NCI-H510A treated with DMSO at 0.1 percent for 48 hours (cell line): ENCODE measurements at regions not wholly inside any gene's neighbourhood (a gene's known extent, or its start where the extent isn't known, plus 50 kb on each side); places are given as distances from the start of the nearest gene placed in this dataset.

Experiments
- DNase-seq: peaks from one replicate; lab custom pipeline; 2025; lab: John Stamatoyannopoulos, UW

DNA sequence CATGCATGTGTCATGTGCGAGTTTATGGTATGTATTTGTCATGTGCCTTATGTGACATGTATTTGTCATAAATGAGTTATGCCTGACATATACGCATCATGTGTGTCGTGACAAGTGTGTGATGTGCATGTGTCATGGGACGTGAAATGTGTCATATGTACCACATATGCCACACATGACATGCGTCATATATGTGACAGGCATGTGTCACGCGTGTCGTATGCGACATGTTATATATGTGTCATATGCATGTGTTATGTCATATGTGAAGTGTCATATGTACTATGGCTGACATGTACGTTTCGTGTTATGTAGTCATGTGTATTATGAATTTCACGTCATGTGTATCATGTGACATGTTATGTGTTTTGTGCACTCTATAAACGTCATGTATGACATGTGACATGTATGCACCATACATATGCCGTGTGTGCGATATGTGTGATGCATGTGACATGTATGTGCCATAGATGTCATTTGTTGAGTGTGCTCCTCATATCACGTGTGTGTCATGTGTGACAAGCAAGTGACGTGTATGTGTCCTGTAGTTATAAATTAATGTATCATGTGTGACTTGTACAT is 2152.3 kb upstream of the PIK3C3 start:
- no peak for DNase-seq

DNA sequence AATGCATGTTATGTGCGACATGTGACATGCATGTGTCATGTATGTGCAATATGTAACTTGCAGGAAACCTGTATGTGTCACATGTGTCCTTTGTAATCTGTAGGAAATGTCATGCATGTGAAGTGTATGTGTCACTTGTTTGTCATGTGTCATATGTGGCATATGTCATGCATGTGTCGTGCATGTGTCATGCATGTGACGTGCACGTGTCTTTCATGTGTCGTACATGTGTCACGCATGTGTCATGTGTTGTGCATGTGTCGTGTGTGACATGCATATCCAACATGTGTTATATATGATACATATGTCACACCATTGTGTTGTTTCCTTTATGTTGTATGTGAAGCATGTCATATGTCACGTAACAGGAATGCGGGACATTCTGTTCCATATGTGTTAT is 2153.2 kb upstream of the PIK3C3 start:
- no peak for DNase-seq

DNA sequence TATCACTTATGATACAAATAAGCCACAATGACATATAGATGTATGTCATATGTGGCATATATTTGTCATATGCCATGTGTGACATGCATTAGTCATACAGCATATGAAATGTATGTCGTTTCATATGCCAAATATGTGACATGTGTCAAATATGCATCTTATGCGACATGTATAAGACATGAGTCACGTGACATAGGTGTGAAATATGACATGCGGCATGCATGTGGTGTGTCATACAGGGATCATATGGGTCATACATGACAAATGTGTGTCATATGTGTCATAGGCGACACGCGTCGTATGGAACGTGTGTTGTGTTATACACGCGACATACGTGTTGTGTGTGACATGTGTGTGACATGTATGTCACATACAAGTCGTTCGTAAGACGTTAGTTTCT is 2154.0 kb upstream of the PIK3C3 start:
- DNase-seq, result no peak

DNA sequence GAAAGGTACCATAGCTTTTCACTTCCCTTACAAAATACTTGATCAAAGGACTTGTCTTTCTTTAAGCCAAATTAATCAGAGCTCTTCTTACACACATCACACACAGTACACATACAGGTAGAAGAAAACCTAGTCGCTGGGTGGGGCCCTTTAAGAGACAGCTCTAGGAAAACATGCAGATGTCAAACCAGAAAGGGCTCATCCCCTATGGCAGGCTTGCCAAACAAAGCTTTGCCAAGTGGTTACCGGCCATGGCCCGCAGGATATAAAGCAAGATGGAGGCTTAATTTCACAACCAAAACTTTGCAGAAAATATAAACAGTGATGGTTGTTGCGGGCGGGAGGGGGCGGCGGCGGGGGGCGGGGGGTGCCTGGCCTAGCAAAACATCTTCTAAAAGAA is 2156.0 kb upstream of the PIK3C3 start:
- DNase-seq, result no peak

DNA sequence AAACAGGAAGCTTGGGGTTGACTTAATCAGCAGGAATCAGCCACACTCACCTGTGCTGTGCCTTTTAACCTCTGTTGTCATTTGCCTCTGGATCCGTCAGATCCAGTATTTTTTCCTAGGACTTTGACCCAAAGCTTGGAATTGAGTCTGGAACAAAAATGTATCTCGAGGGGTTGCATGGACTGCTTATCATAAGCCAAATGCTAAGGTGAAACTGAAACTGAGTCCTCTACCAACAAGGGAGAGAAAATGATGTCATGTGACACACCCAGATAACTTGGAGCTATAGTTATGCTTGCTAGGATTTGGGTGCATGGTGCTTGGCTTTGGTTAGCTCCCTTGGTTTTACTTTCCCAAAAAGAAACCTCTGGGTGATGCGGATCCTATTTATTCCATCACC is 2158.6 kb upstream of the PIK3C3 start:
- no peak for DNase-seq

DNA sequence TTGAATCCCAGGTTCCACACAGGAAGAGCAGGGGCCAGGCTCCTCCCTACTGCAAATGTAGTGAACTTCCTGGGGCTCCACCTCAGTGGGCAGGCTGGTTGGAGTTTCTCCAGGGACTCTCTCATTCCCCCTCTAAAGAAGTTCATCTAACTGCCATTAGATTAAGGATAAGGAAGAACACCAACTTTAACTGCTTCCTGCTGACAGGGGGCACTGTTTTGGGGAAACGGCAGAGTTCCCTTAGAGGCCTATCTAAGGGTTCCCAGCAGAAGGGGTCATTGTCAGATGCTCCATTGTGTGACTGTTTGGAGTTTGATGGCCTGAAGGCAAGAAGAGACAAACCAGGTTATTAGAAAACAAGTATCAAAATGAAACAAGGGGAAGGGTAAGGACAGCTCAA is 2159.7 kb upstream of the PIK3C3 start:
- DNase-seq, result no peak

DNA sequence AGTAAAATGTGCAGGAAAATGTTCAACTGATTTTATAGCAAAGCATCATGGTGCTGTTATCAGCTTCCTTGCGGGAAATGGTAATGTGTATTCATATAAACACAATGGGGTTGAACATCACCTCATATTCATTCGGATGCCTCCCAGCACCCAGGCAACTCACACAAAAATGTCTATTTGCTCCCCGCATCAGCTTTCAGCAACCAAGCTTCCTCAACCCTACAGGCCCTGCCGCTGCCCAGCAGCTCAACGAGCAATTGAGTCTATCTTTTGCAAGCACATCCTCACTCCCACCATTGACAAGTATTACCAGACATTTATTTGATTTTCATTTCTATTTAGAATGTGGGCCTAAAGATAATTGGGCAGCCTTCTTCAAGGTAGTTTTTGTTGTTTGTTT is 2161.4 kb upstream of the PIK3C3 start:
- DNase-seq, result no peak

DNA sequence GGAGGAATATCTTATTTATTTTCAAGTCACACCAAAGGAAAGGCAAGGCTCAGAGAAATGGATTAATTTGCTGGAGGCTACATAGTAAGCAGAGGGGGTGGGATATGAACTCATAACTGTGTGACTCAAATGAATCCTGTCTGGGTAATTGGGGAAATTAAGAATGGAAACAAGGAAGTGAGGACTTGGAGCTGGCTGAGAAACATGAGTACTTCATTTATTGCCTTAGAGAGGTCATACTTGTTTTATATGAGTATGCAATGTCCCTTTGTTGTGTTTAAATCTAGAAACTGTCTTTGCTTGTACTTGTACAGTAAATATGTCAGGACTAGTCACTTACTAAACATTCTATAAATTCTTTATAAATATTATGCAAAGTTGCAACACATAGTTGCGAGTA is 2166.7 kb upstream of the PIK3C3 start:
- DNase-seq, result no peak

DNA sequence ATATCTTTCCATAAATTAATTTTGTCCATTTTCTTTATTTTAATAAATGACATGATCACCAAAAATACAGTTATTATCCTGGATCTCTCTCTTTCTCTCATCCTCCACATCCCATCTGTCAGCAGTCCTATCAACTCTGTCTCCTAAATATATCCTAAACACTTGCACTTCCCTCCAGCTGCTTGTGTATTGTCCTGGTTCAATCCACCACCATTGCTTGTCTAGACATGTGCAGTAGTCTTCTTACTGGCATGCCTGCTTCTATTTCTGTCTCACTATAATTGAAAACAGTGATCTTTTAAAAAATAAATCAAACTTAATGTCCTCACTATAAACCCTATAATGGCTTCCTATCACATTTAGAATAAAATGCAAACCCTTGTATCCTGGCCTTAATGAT is 2168.6 kb upstream of the PIK3C3 start:
- DNase-seq, result no peak

DNA sequence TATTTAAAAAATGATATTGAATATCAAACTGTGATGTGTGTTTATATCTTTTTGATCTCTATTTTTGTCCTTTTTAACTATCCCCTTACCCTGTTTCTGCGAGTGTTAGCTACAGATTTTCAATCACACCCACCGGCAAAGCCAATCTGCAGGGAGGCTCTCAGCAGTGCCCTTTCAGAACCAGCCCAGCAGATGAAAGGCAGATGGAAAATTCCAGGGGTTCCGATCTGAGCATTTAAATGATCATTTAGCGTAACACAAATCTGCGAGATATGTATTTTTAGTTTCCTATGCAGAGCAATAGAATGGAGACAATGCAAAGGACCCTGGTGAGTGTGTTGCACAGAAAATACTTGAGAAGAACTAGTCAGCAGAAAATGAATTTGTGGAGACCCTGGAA is 2170.5 kb upstream of the PIK3C3 start:
- DNase-seq, result no peak

DNA sequence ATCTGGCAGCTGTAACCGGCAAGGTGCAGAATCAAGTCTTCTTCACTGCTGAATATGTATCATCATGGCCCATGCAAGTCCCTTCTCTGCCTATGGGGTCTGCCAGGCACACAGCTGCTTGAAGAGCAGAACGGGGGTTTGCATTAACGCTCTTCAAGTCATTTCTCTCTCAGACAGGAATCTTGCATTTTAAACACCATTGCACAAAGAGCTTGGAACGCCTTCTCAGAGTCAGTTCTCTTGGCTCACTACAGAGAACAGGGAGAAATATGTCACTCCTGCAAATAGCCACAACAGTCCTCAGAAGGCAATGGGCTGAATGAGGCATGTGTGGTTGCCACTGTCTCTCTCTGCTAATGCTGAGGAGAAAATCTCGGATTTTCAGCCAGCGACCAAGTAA is 2173.5 kb upstream of the PIK3C3 start:
- DNase-seq, result no peak

DNA sequence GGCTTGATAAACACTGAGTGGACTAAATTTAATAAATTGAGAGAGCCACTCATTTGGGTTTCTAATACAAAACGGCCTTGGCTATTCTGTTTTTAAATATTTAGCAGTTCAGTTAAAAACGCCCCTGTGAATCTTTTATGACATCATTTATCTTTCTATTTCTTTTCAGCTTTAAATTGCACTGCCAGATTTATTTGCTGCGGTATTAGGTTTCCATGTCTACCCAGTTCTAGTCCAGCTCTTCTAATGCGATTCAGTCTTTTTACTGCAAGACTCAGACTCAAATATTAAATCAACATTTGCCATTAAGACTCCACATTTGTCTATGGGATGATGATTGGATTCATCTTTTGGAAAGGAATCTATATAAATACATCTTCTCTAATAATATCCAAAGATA is 2174.3 kb upstream of the PIK3C3 start:
- DNase-seq, result no peak

DNA sequence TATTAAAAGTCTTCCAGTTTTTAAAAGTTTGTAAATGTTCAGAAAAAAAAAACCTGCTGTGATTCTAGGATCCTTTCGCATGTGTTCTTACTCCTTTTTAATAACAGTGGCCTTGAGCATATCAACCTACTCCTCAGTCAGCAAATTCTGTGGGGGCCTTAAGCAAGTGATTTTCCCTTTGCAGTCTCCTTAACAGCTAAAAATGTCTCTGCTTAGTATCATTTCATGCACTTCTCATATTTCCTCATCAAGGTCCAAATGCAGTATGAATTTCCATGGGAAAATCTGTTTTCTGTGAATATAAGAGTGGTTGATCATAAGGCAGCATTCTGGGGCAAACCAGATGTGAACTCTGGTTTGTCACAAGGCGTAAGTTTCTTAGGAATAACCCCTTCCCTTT is 2175.1 kb upstream of the PIK3C3 start:
- no peak for DNase-seq

DNA sequence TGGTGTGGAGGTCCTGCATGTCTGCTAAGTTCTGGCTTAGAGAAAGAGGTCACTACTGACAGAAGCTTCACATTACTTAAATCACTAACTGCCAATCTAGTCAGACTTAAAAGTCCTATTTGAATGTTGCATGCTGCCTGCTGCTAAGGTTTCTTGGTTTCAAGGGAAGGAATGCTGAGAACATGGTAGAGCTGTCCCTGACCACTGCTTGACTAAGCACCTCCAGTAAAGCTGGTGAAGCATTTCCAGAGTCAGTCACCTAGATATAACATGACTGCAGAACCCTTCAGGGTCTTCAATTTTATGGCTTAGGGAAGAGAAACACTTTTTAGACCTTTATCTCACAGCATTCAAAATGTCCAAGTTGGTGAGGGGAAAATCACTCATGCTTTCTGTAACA is 2178.3 kb upstream of the PIK3C3 start:
- no peak for DNase-seq

DNA sequence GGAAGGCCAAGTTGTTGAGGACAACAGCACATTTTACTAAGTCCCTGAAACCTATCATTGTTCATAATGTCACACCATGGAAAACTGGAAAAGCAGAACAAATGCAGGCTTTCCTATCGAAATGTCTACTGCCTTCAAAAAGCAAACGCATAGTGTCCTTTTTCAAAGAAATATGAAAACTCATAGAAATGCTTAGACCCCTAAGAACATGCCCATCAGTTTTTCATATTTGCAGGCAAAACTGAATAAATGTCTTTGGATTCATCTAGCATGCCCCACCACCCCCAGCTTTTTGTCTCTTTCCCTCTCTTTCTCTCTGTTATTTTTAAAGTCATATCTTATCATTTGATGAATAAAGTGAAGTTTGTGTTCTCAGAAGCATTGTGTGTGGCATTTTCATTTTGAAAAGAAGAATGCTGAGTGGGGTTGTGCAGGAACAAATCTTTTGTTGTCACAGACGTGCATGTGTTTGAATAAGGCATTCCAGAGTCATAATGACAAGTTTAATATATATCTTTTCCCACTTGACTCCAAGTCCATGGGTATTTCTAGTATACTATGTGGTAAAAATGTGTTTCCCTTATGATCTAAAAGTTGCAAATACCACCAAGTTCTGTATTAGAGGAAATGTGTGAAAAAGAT is 2180.0 kb upstream of the PIK3C3 start:
- DNase-seq, result no peak

DNA sequence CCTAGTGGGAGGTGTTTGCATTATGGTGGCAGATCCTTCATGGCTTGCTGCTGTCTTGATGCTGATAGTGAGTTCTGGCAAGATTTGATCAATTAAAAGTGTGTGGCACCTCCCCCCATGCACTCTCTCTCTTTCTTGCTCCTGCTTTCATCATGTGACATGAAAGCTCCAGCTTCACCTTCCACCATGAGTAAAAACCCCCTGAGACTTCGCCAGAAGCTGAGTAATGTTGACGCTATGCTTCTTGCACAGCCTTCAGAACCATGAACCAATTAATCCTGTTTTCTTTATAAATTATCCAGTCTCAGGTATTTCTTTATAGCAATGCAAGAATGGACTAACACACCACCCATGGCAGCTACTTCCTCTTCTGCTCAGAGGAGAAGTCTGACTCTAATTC is 2181.4 kb upstream of the PIK3C3 start:
- no peak for DNase-seq

DNA sequence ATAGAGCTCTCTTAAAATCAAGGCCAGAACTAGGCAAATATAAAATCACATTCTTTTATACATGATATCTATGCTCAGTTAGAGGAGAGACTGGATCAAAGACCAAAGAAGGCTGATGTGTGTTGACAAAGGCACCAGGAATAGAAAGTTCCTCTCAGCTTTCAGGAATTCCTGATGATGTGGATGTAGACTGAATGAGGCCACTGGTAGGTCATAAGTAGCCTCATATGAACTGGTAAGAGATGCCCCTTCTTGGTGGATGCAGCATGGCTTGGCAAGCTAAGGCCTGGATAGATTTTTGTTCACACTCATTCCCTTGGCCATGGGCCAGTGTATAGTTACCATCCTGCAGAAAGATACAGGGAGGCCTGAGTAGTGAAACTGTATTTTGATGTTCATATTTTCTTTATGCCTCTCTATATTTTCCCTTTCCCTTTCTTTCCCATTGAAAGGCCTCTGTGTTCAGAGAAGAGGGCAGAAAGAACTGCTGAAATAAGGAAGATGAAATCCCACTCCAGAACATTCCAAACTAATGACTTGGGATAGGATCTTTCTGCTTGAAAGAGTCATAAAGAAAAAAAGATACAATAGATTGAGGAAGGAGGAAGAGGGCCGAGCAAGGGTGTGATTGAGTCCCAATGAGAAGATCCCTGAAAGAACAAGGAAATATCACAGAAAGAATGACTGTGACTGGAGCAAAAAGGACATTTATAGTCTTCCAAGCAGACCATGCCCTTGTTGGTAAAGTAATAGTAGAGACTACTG is 2182.7 kb upstream of the PIK3C3 start:
- no peak for DNase-seq

DNA sequence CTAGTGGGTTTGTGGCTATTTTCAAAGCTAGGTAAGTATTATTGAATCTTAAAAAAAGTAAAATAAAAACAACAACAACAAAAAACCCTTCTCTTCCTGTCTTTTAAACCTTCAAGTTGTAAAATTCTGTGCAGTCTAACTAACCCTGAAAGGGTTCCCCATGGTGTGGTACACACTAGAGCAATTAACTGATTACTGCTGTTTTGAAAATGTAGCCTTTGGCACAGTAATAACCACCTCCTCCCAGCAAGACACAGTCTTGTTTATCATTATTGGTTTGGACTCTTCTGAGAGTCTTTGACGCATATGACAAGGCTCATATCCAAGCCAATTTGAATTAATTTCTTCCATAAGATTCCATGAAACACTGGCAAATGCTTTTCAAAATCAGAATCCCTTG is 2184.6 kb upstream of the PIK3C3 start:
- no peak for DNase-seq

DNA sequence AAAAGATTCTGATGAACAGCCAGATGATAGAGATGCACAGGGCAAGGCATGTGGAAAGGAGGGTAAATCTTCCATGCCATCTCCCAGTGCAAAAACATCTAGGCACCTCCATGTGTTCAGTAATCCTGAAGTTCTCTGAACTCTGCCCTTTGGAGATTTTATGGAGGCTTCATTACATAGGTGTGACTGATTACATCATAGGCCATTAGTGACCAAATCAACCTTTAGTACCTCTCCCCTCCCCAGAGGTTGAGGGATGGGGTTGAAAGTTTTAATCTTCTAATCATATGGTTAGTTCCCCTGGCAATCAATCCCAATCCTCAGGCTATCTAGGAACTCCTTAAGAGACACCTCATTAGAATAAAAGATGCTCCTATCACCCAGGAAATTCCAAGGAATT is 2190.2 kb upstream of the PIK3C3 start:
- no peak for DNase-seq

DNA sequence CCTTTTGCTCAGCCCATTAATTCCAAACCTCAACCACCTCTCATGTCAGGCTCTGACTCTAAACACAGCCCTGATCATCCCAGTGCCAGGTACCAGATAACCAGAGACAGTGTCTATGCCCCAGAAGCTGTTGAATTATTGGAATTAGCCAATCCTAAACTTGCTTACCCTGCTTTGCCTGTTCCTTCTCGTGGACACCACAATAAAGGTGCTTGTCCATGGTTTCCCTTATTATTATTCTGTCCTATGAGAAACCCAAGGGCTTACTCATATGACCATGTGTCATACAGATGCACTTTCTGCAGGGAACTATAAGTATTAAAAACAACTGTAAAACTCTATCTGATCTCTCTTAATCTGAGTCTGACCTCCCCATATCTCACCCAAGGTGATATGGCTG is 2193.8 kb upstream of the PIK3C3 start:
- no peak for DNase-seq

DNA sequence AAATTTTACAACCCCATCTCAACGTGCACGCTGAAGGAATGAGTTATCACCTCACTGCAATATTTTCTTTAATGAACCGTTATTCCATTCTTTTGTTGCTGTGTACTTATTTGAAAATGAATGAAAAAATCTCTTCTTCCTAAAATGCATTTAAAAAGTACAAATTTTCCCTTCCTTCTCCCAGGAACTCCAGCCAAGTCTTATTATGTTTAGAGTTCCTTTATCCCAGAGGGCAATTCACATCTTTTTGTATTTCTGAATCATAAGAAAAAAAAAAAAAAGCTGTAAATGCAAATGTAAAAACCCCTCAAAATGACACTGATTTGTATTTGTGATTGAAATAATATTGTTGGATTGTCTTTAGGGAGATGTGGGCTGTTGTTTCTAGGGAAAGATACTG is 2194.3 kb upstream of the CELF4 start:
- DNase-seq, result no peak

DNA sequence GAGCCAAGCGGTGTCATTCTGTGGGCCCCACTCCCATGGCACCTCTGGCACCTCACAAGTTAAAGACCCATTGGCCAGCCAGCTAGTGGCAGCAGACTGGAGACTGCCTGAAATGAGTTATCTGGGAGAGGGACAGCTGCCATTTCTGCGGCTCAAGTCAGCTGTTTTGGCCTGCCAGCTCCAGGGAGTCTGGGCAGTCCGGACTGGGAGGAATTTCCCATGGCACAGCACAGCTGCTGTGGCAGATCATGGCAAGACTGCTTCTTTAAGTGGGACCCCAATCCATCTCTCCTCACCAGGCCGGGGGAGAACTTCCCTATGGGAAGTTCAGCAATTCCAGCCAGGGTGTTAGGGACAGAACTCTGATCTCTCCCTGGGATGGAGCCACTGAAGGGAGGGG is 2187.6 kb upstream of the CELF4 start:
- DNase-seq, result no peak

DNA sequence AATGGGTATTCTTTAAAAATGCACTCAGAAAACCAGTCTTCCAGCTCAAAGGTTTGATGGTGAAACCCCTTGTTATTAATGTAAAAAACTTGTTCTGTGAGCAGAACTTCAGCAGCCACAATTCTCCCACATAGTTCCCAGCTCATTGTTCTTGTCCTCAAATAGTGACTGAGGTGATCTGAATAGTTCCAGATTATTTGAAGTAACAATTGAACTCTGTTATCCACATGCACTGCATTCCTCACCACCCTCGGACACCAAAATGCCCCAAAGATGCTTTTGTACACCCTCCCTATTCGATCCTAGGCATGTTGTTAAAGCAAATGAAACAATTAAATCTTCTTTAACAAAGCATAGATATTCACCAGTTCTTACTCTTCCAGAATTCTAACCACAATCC is 2186.8 kb upstream of the CELF4 start:
- no peak for DNase-seq

DNA sequence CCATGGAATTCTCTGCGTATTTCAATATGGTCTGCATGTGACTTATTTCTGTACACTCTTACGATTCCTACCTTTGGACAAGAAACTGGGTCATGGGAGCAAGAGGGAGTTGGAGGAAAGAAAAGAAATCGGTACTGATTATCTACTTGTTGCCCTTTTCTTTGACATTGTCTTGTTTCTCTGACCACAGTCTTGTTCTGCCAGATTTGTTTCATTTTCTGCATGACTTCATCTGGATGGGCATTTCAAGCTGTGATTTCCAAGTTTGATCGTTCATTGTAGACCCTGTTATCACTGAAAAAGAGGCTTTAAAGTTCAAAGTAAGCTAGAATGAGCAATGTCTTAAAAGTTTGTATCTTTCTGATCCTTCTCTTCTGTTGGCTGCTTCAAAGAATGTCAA is 2186.3 kb upstream of the CELF4 start:
- DNase-seq, result no peak
